Right atrium auricular region (tissue), 2 donors: ENCODE measurements at regions not wholly inside any gene's neighbourhood (a gene's known extent, or its start where the extent isn't known, plus 50 kb on each side); places are given as distances from the start of the nearest gene placed in this dataset.

Experiments
- DNase-seq: peaks from one replicate; pipeline ENCODE4 v3.0.0-alpha.2; 2019; ENCODE audit warnings: low spot score
- H3K27ac ChIP-seq, 2 donors: fragments of 200-600 bp; sonication (generic); 1 replicate in 1 of 2; 2 replicates in 1 of 2; pipeline ENCODE4 v1.5.1; 2016 to 2019
- H3K27me3 ChIP-seq, 2 donors: fragments of 200-600 bp; sonication (generic); one replicate each; pipeline versions ENCODE4 v1.5.1 to v1.6.0; 2017 to 2019
- H3K36me3 ChIP-seq: fragments of 200-600 bp; sonication (generic); one replicate; pipeline ENCODE4 v1.5.1; 2016
- H3K4me1 ChIP-seq, 2 donors: fragments of 200-600 bp; sonication (generic); one replicate each; pipeline versions ENCODE4 v1.5.1 to v1.6.0; 2017 to 2019
- H3K4me3 ChIP-seq, 2 donors: fragments of 200-600 bp; sonication (generic); 1 replicate in 1 of 2; 2 replicates in 1 of 2; pipeline ENCODE4 v1.5.1; 2017 to 2019; ENCODE audit warnings: mild to moderate bottlenecking in 1 of 2, moderate library complexity in 1 of 2
- H3K9me3 ChIP-seq, 2 donors: fragments of 200-600 bp; sonication (generic); one replicate each; pipeline ENCODE4 v1.5.1; 2019
- TF ChIP-seq, protein P1 (sequence below), 2 donors: fragments of 200-600 bp; sonication (generic); IDR thresholded peaks; one replicate each; pipeline ENCODE4 v1.5.1; 2019; ENCODE audit warnings: antibody characterized with exemption in 2 of 2

DNA sequence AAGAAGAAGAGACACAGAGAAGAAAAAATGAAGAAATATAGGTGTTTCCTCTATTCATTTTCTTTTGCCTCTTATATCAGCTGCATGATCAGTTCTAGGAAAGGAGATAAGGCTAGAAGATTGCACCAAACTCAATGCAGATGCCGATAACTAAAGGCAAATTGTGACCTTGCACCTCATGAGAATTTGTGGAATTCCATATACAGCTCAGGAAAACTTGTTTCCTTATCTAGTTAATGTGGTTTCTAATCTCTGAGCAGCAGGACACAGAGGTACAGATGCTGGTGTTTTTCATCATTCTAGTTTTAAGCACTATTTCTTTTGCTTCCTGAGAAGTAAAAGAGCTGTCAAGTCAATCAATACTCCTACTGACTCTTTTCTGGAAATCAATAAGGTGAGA lies 104.6 kb upstream of the NWD2 start:
- TF ChIP-seq, protein P1, sequence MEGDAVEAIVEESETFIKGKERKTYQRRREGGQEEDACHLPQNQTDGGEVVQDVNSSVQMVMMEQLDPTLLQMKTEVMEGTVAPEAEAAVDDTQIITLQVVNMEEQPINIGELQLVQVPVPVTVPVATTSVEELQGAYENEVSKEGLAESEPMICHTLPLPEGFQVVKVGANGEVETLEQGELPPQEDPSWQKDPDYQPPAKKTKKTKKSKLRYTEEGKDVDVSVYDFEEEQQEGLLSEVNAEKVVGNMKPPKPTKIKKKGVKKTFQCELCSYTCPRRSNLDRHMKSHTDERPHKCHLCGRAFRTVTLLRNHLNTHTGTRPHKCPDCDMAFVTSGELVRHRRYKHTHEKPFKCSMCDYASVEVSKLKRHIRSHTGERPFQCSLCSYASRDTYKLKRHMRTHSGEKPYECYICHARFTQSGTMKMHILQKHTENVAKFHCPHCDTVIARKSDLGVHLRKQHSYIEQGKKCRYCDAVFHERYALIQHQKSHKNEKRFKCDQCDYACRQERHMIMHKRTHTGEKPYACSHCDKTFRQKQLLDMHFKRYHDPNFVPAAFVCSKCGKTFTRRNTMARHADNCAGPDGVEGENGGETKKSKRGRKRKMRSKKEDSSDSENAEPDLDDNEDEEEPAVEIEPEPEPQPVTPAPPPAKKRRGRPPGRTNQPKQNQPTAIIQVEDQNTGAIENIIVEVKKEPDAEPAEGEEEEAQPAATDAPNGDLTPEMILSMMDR (IDR thresholded peaks at IDR 0.05): no peak
- H3K4me1 ChIP-seq: no peaks in the 10 kb centered on the region
- H3K4me3 ChIP-seq: no peak overlapping the region
- H3K36me3 ChIP-seq: no peaks in the 10 kb centered on the region
- DNase-seq: no peak
- no peaks in the 10 kb centered on the region for H3K27me3 ChIP-seq
- H3K27ac ChIP-seq: no peak overlapping the region
- H3K9me3 ChIP-seq: no peaks in the 10 kb centered on the region

DNA sequence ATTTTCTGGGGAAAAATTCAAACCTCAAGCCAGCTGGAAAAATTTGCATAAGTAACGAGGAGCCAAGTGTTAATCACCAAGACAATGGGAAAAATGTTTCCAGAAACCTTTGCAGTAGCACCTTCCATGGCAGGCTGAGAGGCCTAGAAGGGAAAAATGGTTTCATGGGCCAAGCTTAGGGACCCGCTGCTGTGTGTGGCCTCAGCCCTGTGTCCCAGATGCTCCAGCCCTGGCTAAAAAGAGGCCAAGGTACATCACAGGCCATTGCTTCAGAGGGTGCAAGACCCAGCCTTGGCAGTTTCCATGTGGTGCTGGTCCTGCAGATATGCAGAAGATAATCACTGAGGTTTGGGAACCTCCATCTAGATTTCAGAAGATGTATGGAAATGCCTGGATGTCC lies 98.3 kb upstream of the NWD2 start:
- no peaks in the 10 kb centered on the region for H3K4me1 ChIP-seq
- H3K36me3 ChIP-seq: no peaks in the 10 kb centered on the region
- DNase-seq: no peak
- TF ChIP-seq, protein P1 (IDR thresholded peaks at IDR 0.05): no peak
- H3K27ac ChIP-seq: no peak overlapping the region
- H3K27me3 ChIP-seq: no peaks in the 10 kb centered on the region
- peaks cover 0 to 4% of the 10 kb centered on the region in 2 donors for H3K9me3 ChIP-seq
- H3K4me3 ChIP-seq: no peak overlapping the region

DNA sequence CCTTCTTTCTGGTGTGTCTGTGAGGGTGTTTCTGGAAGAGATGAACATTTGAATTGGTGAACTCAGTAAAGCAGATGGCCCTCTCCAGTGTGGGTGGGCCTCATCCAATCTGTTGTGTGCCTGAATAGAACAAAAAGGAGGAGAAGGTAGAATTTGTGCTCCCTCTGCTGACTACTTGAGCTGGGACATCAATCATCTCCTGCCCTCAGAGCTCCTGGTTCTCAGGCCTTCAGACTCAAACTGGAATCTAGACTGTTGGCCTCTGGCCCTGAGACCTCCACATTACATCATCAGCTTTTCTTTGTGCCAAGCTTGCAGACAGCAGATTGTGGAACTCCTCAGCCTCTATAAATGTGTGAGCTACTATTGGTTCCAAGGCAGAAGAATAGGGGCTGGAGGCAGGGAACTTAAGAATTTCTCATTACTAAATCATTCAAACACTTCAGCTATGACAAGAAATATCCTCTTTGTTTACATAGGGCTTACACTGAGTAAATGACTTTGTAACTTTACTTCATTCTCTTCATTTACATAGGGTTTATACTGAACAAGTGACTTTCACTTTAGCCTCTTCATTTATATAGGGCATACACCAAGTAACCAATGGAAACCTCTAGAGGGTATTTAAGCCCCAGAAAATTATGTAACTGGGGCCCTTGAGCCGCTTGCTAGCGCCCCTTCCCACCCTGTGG lies 86.9 kb upstream of the NWD2 start:
- TF ChIP-seq, protein P1 (IDR thresholded peaks at IDR 0.05): no peak
- H3K4me1 ChIP-seq: no peaks in the 10 kb centered on the region
- no peak for DNase-seq

DNA sequence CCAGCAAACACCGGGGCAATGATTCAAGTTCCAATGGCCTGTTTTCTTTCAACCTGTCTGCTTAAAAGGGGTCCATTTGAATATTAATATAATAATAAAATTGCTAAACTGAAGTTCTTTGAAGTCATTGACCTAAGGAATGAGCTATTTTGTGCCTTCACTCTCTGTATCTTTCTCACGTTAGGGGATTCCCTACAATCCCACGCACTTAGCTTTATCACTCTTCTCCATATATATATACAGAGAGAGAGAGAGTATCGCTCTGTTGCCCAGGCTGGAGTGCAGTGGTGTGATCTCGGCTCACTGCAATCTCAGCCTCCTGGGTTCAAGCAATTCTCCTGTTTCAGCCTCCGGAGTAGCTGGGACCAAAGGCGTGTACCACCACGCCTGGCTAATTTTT lies 83.9 kb upstream of the NWD2 start:
- Histone ChIP-seq H3K27me3 (no peaks in the 10 kb centered on the region), H3K9me3 (no peaks in the 10 kb centered on the region), H3K36me3 (no peaks in the 10 kb centered on the region), H3K4me1 (no peaks in the 10 kb centered on the region), H3K4me3 (no peak overlapping the region), H3K27ac (no peak overlapping the region)
- TF ChIP-seq, protein P1 (IDR thresholded peaks at IDR 0.05): no peak
- DNase-seq: no peak

More for the DNA sequence above, 86.9 kb upstream of the NWD2 start:
- H3K27me3 ChIP-seq: no peaks in the 10 kb centered on the region
- H3K4me3 ChIP-seq: no peak overlapping the region
- no peaks in the 10 kb centered on the region for H3K36me3 ChIP-seq
- no peak overlapping the region for H3K27ac ChIP-seq
- no peaks in the 10 kb centered on the region for H3K9me3 ChIP-seq

DNA sequence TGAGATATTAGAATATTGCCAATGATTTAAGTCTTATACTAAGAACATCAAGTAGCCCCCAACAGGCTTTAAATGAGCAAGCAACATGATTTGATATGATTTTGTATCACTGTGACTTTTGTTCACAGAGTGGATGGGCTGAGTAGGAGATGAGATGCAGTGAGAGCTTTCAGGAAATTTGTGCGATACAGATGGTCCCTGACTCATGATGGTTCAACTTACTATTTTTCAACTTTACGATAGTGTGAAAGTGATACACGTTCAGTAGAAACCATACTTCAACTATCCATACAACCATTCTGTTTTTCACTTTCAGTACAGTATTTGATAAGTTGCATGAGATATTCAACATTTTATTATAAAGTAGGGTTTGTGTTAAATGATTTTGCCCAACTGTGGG lies 78.7 kb upstream of the NWD2 start:
- no peaks in the 10 kb centered on the region for H3K4me1 ChIP-seq
- H3K9me3 ChIP-seq: no peaks in the 10 kb centered on the region
- no peak overlapping the region for H3K27ac ChIP-seq
- no peak overlapping the region for H3K4me3 ChIP-seq
- TF ChIP-seq, protein P1 (IDR thresholded peaks at IDR 0.05): no peak
- H3K27me3 ChIP-seq: no peaks in the 10 kb centered on the region
- DNase-seq: no peak
- no peaks in the 10 kb centered on the region for H3K36me3 ChIP-seq

DNA sequence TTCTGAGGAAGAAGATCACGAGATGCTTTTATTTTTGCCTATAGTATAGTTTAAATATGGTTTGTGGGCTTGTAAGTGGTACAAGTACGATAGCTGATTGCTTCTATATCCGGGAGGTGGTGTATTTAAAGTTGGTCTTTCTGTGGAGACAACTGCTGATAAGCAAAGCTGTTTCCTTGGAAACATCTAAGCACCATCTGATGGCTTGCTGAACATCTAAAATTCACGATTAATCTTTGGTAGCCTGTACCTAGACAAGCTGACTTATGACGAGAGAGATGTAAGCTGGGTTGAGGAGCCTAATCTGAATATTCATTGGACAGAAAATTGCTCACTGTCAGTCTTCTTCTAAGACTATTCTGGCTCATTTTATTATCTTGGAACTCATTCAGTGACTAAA lies 74.6 kb upstream of the NWD2 start:
- TF ChIP-seq, protein P1 (IDR thresholded peaks at IDR 0.05): no peak
- no peak for DNase-seq
- H3K9me3 ChIP-seq: no peaks in the 10 kb centered on the region
- H3K4me3 ChIP-seq: no peak overlapping the region
- no peaks in the 10 kb centered on the region for H3K27me3 ChIP-seq
- H3K27ac ChIP-seq: no peak overlapping the region
- no peaks in the 10 kb centered on the region for H3K36me3 ChIP-seq
- H3K4me1 ChIP-seq: no peaks in the 10 kb centered on the region
